Hepatocyte (in vitro differentiated cells): ENCODE measurements at regions not wholly inside any gene's neighbourhood (a gene's known extent, or its start where the extent isn't known, plus 50 kb on each side); places are given as distances from the start of the nearest gene placed in this dataset.

Source experiments
- DNase-seq: peaks from one replicate; pipeline ENCODE4 v3.0.0-alpha.2; 2016; ENCODE audit warnings: low spot score
- H2AFZ ChIP-seq: fragments of 200-600 bp; sonication (generic); 2 replicates; pipeline ENCODE4 v1.6.0; 2016; ENCODE audit warnings: antibody characterized with exemption, mild to moderate bottlenecking
- H3K27ac ChIP-seq: fragments of 200-600 bp; sonication (generic); 2 replicates; pipeline ENCODE4 v1.5.1; 2016; ENCODE audit warnings: mild to moderate bottlenecking
- H3K27me3 ChIP-seq: fragments of 200-600 bp; sonication (generic); 2 replicates; pipeline ENCODE4 v1.6.1; 2016
- H3K36me3 ChIP-seq: fragments of 200-600 bp; sonication (generic); replicated peaks from 2 replicates; pipeline ENCODE4 v1.5.1; 2016; ENCODE audit warnings: low read depth; ENCODE audit not compliant: insufficient read depth
- H3K4me1 ChIP-seq: fragments of 200-600 bp; sonication (generic); 2 replicates; pipeline ENCODE4 v1.5.1; 2016; ENCODE audit warnings: mild to moderate bottlenecking, moderate library complexity; ENCODE audit not compliant: insufficient read depth
- H3K4me2 ChIP-seq: fragments of 200-600 bp; sonication (generic); 2 replicates; pipeline ENCODE4 v1.6.0; 2016
- H3K4me3 ChIP-seq: fragments of 200-600 bp; sonication (generic); 2 replicates; pipeline ENCODE4 v1.5.1; 2016; ENCODE audit warnings: mild to moderate bottlenecking
- H3K79me2 ChIP-seq: fragments of 200-600 bp; sonication (generic); 2 replicates; pipeline ENCODE4 v1.6.0; 2017; ENCODE audit warnings: mild to moderate bottlenecking
- H3K9me2 ChIP-seq: fragments of 200-600 bp; sonication (generic); replicated peaks from 2 replicates; pipeline ENCODE4 v1.6.0; 2017; ENCODE audit warnings: mild to moderate bottlenecking; ENCODE audit not compliant: insufficient read depth
- H3K9me3 ChIP-seq: fragments of 200-600 bp; sonication (generic); 2 replicates; pipeline ENCODE4 v1.5.1; 2016; ENCODE audit warnings: low read depth, mild to moderate bottlenecking
- H4K20me1 ChIP-seq: fragments of 200-600 bp; sonication (generic); 2 replicates; pipeline ENCODE4 v1.6.0; 2016; ENCODE audit warnings: mild to moderate bottlenecking; ENCODE audit not compliant: insufficient read depth, poor library complexity, severe bottlenecking
- CTCF ChIP-seq: fragments of 200-600 bp; sonication (generic); IDR thresholded peaks from 2 replicates; pipeline ENCODE4 v1.5.1; 2016; ENCODE audit warnings: antibody characterized with exemption, mild to moderate bottlenecking; ENCODE audit not compliant: poor library complexity
- EZH2 ChIP-seq: fragments of 200-600 bp; sonication (generic); IDR thresholded peaks from 2 replicates; pipeline ENCODE4 v1.6.1; 2016; ENCODE audit warnings: antibody characterized with exemption, mild to moderate bottlenecking, borderline replicate concordance
- EZH2phosphoT487 ChIP-seq: fragments of 200-600 bp; sonication (generic); IDR thresholded peaks from one replicate; pipeline ENCODE4 v1.6.1; 2018; ENCODE audit warnings: antibody characterized with exemption, mild to moderate bottlenecking, low read depth, moderate library complexity; ENCODE audit not compliant: unreplicated experiment, severe bottlenecking
- WGBS: methylation state at CpG from one replicate; pipeline ENCODE4 v1.1.6; 2016; ENCODE audit warnings: low lambda C conversion rate; ENCODE audit errors: missing lambda C conversion rate; 5-methylcytosine and 5-hydroxymethylcytosine counted together

- no peaks in the 10 kb centered on the region for H3K36me3 ChIP-seq
- H3K79me2 ChIP-seq, result no peaks in the 10 kb centered on the region
- no peak for DNase-seq
- no peaks in the 10 kb centered on the region for H3K27me3 ChIP-seq
- no peaks in the 10 kb centered on the region for H3K4me1 ChIP-seq
- H3K27ac ChIP-seq, result no peak overlapping the region
- no peak for TF ChIP-seq CTCF
- TF ChIP-seq EZH2phosphoT487, result no peak
- no peak for TF ChIP-seq EZH2
- H3K9me2 ChIP-seq, result no peaks in the 10 kb centered on the region
- WGBS, result 63% methylated on average over 2 of the region's 2 CpGs
- no peaks in the 10 kb centered on the region for H4K20me1 ChIP-seq
- no peak overlapping the region for H3K4me2 ChIP-seq
- no peak overlapping the region for H2AFZ ChIP-seq
- no peak overlapping the region for H3K4me3 ChIP-seq
- H3K9me3 ChIP-seq, result no peaks in the 10 kb centered on the region
Measured at GRCh38 chrX:45710081-45710801, 509.6 kb upstream of the DIPK2B start.

GRCh38 chrX:45709381-45709780 is 508.7 kb upstream of the DIPK2B start:
- no peaks in the 10 kb centered on the region for H3K27me3 ChIP-seq
- H3K79me2 ChIP-seq, result no peaks in the 10 kb centered on the region
- H3K27ac ChIP-seq, result no peak overlapping the region
- DNase-seq, result no peak
- no peak overlapping the region for H2AFZ ChIP-seq
- no peak for TF ChIP-seq EZH2phosphoT487
- TF ChIP-seq CTCF, result no peak
- TF ChIP-seq EZH2, result no peak
- WGBS, result 67% methylated on average over 1 of the region's 1 CpG
- H3K4me3 ChIP-seq, result no peak overlapping the region
- H3K4me2 ChIP-seq, result no peak overlapping the region
- H3K9me3 ChIP-seq, result no peaks in the 10 kb centered on the region
- no peaks in the 10 kb centered on the region for H3K4me1 ChIP-seq
- no peaks in the 10 kb centered on the region for H3K36me3 ChIP-seq
- no peaks in the 10 kb centered on the region for H3K9me2 ChIP-seq
- no peaks in the 10 kb centered on the region for H4K20me1 ChIP-seq

- no peaks in the 10 kb centered on the region for H3K9me3 ChIP-seq
- H3K27ac ChIP-seq, result no peak overlapping the region
- no peak overlapping the region for H3K4me2 ChIP-seq
- no peaks in the 10 kb centered on the region for H3K79me2 ChIP-seq
- TF ChIP-seq CTCF, result no peak
- TF ChIP-seq EZH2, result no peak
- TF ChIP-seq EZH2phosphoT487, result no peak
- 75% methylated on average over 3 of the region's 3 CpGs for WGBS
- H3K9me2 ChIP-seq, result no peaks in the 10 kb centered on the region
- H3K4me3 ChIP-seq, result no peak overlapping the region
- no peaks in the 10 kb centered on the region for H3K36me3 ChIP-seq
- no peak overlapping the region for H2AFZ ChIP-seq
- no peaks in the 10 kb centered on the region for H4K20me1 ChIP-seq
- DNase-seq, result no peak
- H3K27me3 ChIP-seq, result no peaks in the 10 kb centered on the region
- no peaks in the 10 kb centered on the region for H3K4me1 ChIP-seq
Measured at GRCh38 chrX:45699158-45699557, 498.5 kb upstream of the DIPK2B start.
